HEK293T (cell line): ENCODE measurements at regions not wholly inside any gene's neighbourhood (a gene's known extent, or its start where the extent isn't known, plus 50 kb on each side); places are given as distances from the start of the nearest gene placed in this dataset.

Experiments
- BHLHE40 ChIP-seq: fragments of 450-650 bp; IDR thresholded peaks from 2 replicates; pipeline ENCODE4 v1.6.1; 2016; ENCODE audit warnings: mild to moderate bottlenecking, moderate library complexity, borderline replicate concordance
- FOXA1 ChIP-seq: fragments of 450-650 bp; IDR thresholded peaks from 2 replicates; pipeline ENCODE4 v1.6.1; 2016; ENCODE audit warnings: mild to moderate bottlenecking
- HDGF ChIP-seq: fragments of 450-650 bp; IDR thresholded peaks from 2 replicates; pipeline ENCODE4 v1.6.1; 2017; ENCODE audit warnings: antibody characterized with exemption, borderline replicate concordance
- NFRKB ChIP-seq: fragments of 450-650 bp; IDR thresholded peaks from 2 replicates; pipeline ENCODE4 v1.6.1; 2016; ENCODE audit warnings: mild to moderate bottlenecking, moderate library complexity
- SUZ12 ChIP-seq: fragments of 450-650 bp; IDR thresholded peaks from 2 replicates; pipeline ENCODE4 v1.6.1; 2016; ENCODE audit warnings: mild to moderate bottlenecking
- TARDBP ChIP-seq: fragments of 450-650 bp; IDR thresholded peaks from 2 replicates; pipeline ENCODE4 v1.6.1; 2016
- ZNF384 ChIP-seq: fragments of 450-650 bp; IDR thresholded peaks from 2 replicates; pipeline ENCODE4 v1.6.1; 2016

- TF ChIP-seq TARDBP, result no peak
- no peak for TF ChIP-seq SUZ12
- TF ChIP-seq FOXA1, result no peak
- no peak for TF ChIP-seq HDGF
- TF ChIP-seq BHLHE40, result no peak
- no peak for TF ChIP-seq NFRKB
- no peak for TF ChIP-seq ZNF384
Observed at GRCh38 chr15:35871812-35872211, 325.8 kb upstream of the DPH6 start.
